NCI-H1105 treated with DMSO at 0.1 percent for 48 hours (cell line): ENCODE measurements at regions not wholly inside any gene's neighbourhood (a gene's known extent, or its start where the extent isn't known, plus 50 kb on each side); places are given as distances from the start of the nearest gene placed in this dataset.

ENCODE experiments used
- DNase-seq: peaks from one replicate; lab custom pipeline; 2025; lab: John Stamatoyannopoulos, UW

DNA sequence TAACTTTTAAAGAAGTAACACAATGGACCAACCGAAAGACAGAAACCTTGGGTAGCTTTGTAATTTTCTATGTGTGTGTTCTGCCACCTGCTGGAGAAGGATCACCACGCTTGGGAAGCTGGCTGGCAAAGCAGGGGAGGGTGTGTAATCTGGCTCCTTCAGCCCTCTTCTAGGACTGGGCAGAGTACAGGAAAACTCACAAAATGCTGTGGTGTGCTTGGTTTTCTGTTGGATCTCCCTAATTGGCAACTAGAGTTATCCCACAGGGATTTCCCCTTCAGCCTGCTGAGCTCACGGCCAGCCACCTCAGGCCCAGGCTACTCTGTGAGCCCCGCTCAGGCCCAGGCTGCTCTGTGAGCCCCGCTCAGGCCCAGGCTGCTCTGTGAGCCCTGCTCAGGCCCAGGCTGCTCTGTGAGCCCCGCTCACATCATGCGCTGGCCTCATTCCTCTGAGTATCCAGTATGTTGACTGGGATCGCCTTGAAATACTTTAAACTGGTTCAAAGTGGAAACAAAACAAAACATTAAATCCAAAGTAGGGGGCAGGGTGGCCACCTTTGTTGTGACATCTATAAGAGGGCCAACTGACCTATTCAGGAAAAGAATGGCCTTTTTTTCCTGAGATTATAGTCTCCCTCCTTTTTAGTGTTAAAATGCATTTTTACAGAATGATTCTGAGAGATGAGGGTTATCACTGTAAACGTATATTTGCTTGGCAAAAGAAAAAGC is 52.0 kb upstream of the RNU6-8 start:
- peak; percentile 49 for DNase-seq

DNA sequence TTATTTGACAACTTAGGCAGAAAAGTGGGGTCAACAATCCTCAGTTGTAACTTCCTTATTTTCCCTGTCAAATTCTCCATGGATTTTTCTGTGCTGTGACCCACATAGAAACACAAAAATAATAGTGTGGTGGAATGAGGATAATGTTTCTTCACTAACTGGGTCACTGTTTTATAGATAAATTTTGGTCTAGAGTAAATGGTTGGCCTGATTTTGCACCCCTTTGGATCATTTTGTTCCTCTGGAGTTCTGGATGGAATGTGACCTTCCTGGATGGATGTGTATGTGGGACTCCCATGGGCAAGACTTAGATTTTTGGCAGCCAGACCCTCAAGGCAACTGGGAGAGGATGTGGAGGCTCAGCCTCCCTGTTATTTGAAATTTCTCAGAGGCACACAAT is 52.7 kb upstream of the RNU6-8 start:
- DNase-seq: no peak

GRCh38 chr14:32256576-32256975 is 53.5 kb upstream of the RNU6-8 start:
- no peak for DNase-seq

- no peak for DNase-seq
Observed at GRCh38 chr14:32258336-32258993, 55.4 kb upstream of the RNU6-8 start.

DNA sequence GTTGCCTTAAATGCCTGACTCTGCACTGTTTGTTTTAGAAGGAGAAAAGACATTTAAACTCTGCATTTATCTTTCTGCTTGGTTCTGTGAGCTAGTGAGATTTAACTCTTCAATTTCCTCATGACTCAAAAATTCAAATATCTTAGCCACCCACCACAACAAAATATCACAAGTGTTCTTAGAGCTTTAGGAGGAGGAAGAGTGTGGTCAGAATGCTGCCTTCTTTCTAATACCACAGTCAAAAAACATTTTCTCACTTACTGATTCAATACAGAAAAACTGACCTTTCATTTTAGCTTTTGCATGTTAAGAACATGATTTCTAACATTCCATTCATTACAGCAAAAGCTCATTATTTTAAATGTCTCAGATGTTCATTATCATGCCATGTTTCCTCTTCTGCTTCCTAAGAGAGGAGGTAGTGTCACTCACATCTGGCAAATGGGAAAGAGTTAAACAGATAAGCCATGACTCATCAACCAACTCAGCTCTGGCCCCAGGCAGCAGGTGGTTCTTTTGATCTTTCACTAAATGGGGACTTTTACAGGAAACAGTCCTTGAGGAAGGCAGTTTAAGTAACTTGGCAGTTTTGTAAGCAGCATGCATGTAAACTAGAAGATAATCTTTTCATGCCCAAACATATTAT is 56.4 kb upstream of the RNU6-8 start:
- no peak for DNase-seq

GRCh38 chr14:32263939-32264567 is 61.0 kb upstream of the RNU6-8 start:
- DNase-seq: no peak

- no peak for DNase-seq
Observed at GRCh38 chr14:32265584-32265983, 62.5 kb upstream of the RNU6-8 start.

DNA sequence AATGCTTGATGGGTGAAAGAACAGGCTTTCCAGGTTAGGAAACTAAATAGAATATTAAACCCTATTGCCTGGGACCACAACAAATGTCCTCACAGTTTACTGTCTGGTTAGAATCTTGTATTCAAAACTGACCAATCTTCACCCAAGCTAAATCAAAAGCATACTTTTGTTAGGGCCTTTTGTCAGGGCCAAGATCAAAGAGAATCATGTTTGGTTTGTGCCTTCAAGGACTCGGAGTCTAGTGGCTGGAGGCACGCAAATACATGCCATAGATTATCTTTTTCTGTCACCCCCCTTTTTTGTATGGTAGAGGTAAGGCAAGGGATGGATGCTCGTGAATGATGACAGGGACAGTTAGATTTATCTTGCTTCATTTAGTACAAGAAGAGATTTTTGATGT is 51.1 kb upstream of the AKAP6 start:
- DNase-seq: no peak
